HEK293T (cell line): ENCODE measurements at regions not wholly inside any gene's neighbourhood (a gene's known extent, or its start where the extent isn't known, plus 50 kb on each side); places are given as distances from the start of the nearest gene placed in this dataset.

Experiments
- CTCF ChIA-PET: fragments of 350-600 bp; formaldehyde crosslinking; extraction: SDS; loops from one replicate; lab custom pipeline; 2021; ENCODE audit warnings: antibody characterized with exemption, inconsistent platforms; lab: Yijun Ruan, JAX
- POLR2A ChIA-PET: fragments of 350-600 bp; formaldehyde crosslinking; extraction: SDS; loops from one replicate; lab custom pipeline; 2020; ENCODE audit warnings: antibody characterized with exemption, inconsistent platforms; lab: Yijun Ruan, JAX
- DNase-seq: peaks from one replicate; pipeline ENCODE4 v3.0.0; 2012; ENCODE audit warnings: mixed read lengths; ENCODE audit errors: extremely low spot score
- ARNT ChIP-seq: fragments of 450-650 bp; IDR thresholded peaks from 2 replicates; pipeline ENCODE4 v1.6.1; 2017; ENCODE audit warnings: mild to moderate bottlenecking
- BHLHE40 ChIP-seq: fragments of 450-650 bp; IDR thresholded peaks from 2 replicates; pipeline ENCODE4 v1.6.1; 2016; ENCODE audit warnings: mild to moderate bottlenecking, moderate library complexity, borderline replicate concordance
- CTBP1 ChIP-seq: fragments of 450-650 bp; IDR thresholded peaks from 2 replicates; pipeline ENCODE4 v1.6.1; 2016; ENCODE audit warnings: borderline replicate concordance
- ELF4 ChIP-seq: fragments of 450-650 bp; IDR thresholded peaks from 2 replicates; pipeline ENCODE4 v1.6.1; 2017; ENCODE audit warnings: antibody characterized with exemption
- FOXA1 ChIP-seq: fragments of 450-650 bp; IDR thresholded peaks from 2 replicates; pipeline ENCODE4 v1.6.1; 2016; ENCODE audit warnings: mild to moderate bottlenecking
- FOXK2 ChIP-seq: fragments of 450-650 bp; IDR thresholded peaks from 2 replicates; pipeline ENCODE4 v1.6.1; 2016; ENCODE audit warnings: mild to moderate bottlenecking
- FOXM1 ChIP-seq: fragments of 450-650 bp; IDR thresholded peaks from 2 replicates; pipeline ENCODE4 v1.6.1; 2017; ENCODE audit warnings: mild to moderate bottlenecking, borderline replicate concordance
- HDGF ChIP-seq: fragments of 450-650 bp; IDR thresholded peaks from 2 replicates; pipeline ENCODE4 v1.6.1; 2017; ENCODE audit warnings: antibody characterized with exemption, borderline replicate concordance
- L3MBTL2 ChIP-seq: fragments of 450-650 bp; conservative IDR thresholded peaks from 2 replicates; pipeline ENCODE4 v1.6.1; 2016; ENCODE audit warnings: mild to moderate bottlenecking
- LEF1 ChIP-seq: fragments of 450-650 bp; IDR thresholded peaks from 2 replicates; pipeline ENCODE4 v1.6.1; 2017; ENCODE audit warnings: mild to moderate bottlenecking, borderline replicate concordance
- NFRKB ChIP-seq: fragments of 450-650 bp; IDR thresholded peaks from 2 replicates; pipeline ENCODE4 v1.6.1; 2016; ENCODE audit warnings: mild to moderate bottlenecking, moderate library complexity
- SUZ12 ChIP-seq: fragments of 450-650 bp; IDR thresholded peaks from 2 replicates; pipeline ENCODE4 v1.6.1; 2016; ENCODE audit warnings: mild to moderate bottlenecking
- TARDBP ChIP-seq: fragments of 450-650 bp; IDR thresholded peaks from 2 replicates; pipeline ENCODE4 v1.6.1; 2016
- ZNF384 ChIP-seq: fragments of 450-650 bp; IDR thresholded peaks from 2 replicates; pipeline ENCODE4 v1.6.1; 2016
- TF ChIP-seq, protein P1 (sequence below): fragments of 450-650 bp; IDR thresholded peaks from 2 replicates; pipeline ENCODE4 v1.6.1; 2016

DNA sequence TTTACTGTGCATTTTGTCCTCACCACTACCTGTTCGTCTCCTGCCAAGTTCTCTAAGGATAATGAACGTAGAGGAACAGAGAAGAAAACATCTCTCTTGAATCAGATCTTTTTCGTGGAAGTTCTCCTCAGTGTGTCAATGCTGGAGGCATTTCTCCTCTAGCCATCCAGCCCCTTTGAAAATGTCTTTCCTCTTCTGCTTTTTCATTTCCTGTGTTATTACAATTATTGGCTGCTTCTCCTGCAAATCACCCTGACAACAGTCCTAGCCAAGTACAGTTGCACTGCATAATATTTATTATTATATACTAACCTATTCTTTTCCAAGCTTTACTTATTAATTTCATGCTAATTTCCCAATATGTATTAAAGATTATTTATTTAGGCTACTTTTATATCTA is 61.8 kb upstream of the TRPM3 start:
- CTCF ChIA-PET = no interaction called here
- DNase-seq = no peak
- POLR2A ChIA-PET = no interaction called here
- TF ChIP-seq ZNF384 = no peak
- TF ChIP-seq HDGF = no peak
- TF ChIP-seq, protein P1, sequence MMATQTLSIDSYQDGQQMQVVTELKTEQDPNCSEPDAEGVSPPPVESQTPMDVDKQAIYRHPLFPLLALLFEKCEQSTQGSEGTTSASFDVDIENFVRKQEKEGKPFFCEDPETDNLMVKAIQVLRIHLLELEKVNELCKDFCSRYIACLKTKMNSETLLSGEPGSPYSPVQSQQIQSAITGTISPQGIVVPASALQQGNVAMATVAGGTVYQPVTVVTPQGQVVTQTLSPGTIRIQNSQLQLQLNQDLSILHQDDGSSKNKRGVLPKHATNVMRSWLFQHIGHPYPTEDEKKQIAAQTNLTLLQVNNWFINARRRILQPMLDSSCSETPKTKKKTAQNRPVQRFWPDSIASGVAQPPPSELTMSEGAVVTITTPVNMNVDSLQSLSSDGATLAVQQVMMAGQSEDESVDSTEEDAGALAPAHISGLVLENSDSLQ = no peak
- no peak for TF ChIP-seq ELF4
- TF ChIP-seq SUZ12 = no peak
- no peak for TF ChIP-seq BHLHE40
- TF ChIP-seq FOXK2 = no peak

DNA sequence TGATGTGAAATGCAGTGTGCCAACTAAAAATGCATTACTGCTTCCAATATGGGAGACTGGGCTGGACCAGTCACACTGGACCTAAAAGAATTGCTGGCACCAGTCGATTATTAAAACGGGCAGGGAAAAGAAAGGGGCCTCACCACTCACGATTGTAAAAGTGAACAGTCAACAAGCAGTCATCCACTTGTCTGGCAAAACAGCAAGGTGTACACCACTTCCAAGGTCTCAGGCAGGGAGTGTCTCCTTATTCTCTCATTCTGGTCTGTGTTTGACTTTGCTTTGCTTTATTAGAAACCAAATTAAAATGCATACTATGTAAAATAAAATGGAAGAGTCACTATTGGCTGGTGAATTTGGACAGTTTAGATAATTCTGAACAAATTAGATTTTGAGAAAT is 57.8 kb upstream of the TRPM3 start:
- DNase-seq = no peak
- ChIA-PET CTCF (no interaction called here), POLR2A (no interaction called here)
- TF ChIP-seq FOXK2 = no peak
- TF ChIP-seq SUZ12 = no peak
- no peak for TF ChIP-seq NFRKB
- no peak for TF ChIP-seq BHLHE40
- no peak for TF ChIP-seq LEF1
- TF ChIP-seq ARNT = no peak
- TF ChIP-seq L3MBTL2 = no peak

DNA sequence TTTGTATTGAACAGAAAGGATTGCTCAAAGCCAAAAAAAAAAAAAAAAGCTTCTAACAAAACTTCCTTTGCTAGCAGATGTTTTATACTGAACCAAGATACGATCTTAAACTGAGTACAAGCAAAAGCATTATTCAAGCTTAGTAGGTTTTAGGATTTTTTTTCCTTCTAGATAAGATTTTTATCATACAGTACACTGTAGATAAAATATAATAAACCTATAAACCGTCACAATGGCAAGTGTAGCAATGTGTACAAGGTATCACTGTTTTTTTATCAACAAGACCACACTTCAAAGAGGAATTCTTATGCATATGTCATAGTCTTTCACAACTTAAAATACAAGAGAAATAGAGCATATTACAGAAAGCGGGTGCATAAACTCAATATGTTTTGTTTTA is 56.5 kb upstream of the TRPM3 start:
- CTCF ChIA-PET = no interaction called here
- POLR2A ChIA-PET = no interaction called here
- no peak for TF ChIP-seq FOXM1
- TF ChIP-seq SUZ12 = no peak
- TF ChIP-seq TARDBP = no peak
- TF ChIP-seq ARNT = no peak
- no peak for TF ChIP-seq BHLHE40
- no peak for TF ChIP-seq HDGF
- TF ChIP-seq L3MBTL2 = no peak
- no peak for TF ChIP-seq LEF1
- TF ChIP-seq, protein P1 = no peak
- no peak for DNase-seq

DNA sequence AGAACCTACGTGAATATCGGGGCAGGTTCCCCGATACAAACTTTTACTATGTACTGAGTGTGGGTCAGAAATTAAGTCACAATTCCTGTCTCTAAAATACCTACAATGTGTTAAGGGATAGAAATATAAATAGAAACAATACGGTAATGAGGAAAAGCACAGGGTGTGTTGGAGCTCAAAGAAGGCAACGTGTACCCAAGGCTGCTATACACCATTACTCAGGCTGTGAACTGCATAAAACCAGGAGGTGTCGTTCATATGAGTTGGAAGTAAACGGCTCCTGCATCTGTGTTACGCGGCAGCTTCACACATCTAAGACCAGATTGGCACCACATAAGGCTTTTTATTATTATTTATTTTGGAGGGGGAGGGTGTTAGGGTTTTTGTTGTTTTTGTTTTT is 50.1 kb upstream of the TRPM3 start:
- POLR2A ChIA-PET = no interaction called here
- TF ChIP-seq FOXA1 (no peak), LEF1 (no peak), FOXM1 (no peak), HDGF (no peak), ZNF384 (no peak), CTBP1 (no peak), TARDBP (no peak)
- TF ChIP-seq, protein P1 = no peak
- DNase-seq = no peak
- CTCF ChIA-PET = no interaction called here
